ENCODE measurements at regions not wholly inside any gene's neighbourhood (a gene's known extent, or its start where the extent isn't known, plus 50 kb on each side); places are given as distances from the start of the nearest gene placed in this dataset.
A peak's percentile ranks its signal among the peaks of the same experiment; 100 is the strongest.

GRCh38 chr2:220641137-220641536 lies 931.0 kb downstream of the EPHA4 start:
- no peak for DNase-seq (ENCODE audit: low spot score)

DNA sequence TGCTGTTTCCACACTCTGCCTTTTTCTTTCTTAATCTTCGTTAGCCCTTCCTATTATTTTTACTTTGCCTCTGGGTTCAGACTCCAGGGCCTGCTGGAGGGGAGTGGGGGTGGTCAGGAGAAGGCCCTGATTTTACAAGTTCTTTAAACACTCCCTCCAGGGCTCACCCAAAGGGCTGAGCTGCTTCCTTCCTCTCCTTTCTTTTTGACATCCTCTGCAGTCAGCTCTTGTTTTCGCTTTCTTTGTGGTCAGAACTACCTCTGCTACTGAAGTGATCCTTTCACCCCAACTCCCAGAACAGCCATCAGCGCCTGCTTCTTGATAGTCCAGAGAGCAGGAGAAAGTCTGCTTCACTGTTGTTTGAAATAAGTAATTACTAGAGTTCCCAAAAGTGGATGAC lies 925.7 kb downstream of the EPHA4 start:
- DNase-seq (ENCODE audit: low spot score) = no peak

- peak; percentile 10 for DNase-seq (ENCODE audit: low spot score)
These were observed 923.5 kb downstream of the EPHA4 start for GRCh38 chr2:220648628-220649027.

DNA sequence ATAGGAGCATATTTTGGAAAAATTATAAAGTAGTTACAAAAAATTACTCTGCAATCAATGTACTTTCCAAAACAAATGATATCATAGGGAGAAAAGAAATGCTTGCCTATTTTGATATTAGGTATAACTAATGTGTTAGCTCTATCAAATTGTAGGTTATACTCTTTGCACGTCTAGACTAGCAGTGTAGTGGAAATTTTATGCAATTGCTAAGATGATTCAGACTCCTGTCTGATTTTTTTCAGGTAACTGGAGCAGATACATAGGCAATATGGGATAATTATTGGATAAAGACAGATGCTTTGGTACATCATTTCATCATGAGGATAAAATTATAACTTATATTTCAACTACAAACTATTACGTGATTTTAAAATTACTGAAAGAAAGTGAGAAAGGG lies 918.3 kb downstream of the EPHA4 start:
- DNase-seq (ENCODE audit: low spot score) = no peak

- no peak for DNase-seq (ENCODE audit: low spot score)
These were observed 917.8 kb downstream of the EPHA4 start for GRCh38 chr2:220654322-220654721.

GRCh38 chr2:220660277-220661145 lies 911.6 kb downstream of the EPHA4 start:
- DNase-seq (ENCODE audit: low spot score) = peak; percentile 7

DNA sequence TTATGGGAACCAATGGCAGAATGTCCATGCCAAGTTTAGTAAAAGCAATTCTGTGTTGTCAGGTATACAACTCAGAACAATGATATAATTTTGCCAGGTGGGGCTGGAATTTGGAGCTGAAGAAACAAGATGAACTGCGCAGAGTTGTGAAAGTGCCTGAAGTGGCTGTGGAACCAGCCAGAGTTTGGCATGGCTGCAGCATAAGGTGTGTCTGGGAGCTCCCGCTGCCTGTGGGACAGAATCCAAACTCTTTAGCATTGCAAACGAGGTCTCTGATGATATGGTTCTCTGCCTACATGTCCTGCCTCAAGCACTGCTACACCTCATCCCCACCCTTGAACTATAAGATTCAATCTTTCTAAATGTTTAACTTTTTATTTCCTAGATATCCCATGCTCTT lies 909.7 kb downstream of the EPHA4 start:
- no peak for DNase-seq (ENCODE audit: low spot score)

DNA sequence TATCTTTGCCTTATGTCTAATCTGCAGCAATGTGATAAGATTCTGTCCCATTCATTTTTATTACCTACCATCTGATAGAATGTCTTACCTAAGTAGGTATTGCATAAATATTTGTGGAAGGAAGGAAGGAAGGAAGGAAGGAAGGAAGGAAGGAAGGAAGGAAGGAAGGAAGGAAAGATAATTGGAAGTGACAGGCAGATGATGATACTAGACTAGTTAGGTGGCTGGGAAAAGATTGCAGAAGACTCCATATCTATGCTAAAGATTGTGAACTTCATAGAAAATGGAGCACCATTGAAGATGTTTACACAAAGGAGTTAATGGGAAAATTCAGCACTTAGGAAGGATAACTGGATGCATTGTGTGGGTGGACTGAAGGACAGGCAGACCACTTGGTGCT lies 909.0 kb downstream of the EPHA4 start:
- DNase-seq (ENCODE audit: low spot score) = no peak

- no peak for DNase-seq (ENCODE audit: low spot score)
These were observed 907.6 kb downstream of the EPHA4 start for GRCh38 chr2:220664272-220665107.

DNA sequence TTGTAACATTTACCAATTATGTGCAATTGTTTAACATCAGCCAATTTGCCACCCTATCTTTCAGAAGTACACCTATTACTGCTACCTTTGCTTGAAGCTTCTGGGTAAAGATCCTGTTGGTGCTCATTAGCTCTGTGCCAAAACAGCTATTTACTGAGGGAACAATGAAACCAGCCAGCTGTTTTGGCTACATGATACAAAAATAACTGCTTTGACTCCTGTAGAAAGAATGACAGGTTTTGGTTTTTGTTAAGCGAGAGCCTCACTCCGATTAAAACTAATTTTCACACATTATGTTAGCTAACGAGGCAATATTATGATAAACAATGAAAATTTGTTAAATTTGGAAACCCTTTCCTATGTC lies 907.0 kb downstream of the EPHA4 start:
- no peak for DNase-seq (ENCODE audit: low spot score)

- no peak for DNase-seq (ENCODE audit: low spot score)
These were observed 902.8 kb downstream of the EPHA4 start for GRCh38 chr2:220669324-220669723.

DNA sequence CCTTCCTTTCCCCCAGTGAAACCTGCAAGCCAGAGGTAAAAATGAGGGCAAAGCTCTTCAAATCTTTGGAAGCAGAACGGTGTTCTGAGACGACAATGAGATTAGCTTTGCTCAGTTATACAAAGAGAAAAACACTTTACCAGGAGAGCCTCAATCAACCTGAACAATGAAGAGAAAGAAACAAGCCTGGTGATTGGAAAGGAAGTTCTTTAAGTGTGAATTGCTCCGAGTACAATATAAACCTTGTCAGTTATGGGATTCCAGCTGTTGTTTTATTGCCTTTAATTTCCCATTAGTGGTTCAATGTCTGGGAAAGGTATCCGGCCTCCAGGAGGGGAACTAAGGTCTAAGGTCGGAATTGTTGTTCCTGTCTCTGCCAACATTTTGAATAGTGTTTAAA lies 901.6 kb downstream of the EPHA4 start:
- DNase-seq (ENCODE audit: low spot score) = no peak

DNA sequence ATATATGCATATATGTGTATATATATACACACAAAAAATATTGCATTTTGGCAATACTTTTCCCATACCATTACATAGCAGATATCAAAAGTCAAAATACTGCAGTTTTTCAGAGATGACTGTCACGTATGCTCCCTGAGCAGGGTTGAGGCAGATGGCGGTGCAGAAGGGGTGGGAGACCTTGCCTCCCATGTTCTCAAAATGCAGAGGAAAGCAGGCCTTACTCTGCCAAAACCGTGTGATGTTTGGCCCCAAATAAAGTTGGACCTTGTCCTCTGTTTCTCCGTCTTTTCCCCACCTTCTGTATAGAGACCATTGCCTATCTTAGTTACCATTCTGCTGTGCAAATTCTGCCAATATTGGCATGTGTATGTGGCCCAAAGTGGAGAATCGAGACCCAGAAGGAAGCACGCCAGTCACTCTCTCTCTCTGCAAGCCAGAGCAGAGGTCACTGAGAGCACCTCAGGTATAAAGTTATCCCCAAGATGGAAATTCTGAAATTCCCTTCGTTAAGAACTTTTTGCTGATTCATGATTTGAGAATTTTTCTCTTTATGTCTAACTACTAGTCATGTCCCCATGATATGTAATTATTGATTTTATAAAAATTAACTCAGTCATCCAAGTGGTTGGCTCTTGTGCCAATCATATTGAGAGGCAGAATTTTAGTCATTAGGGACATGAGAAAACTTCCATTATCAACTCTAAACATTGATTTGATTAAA lies 898.8 kb downstream of the EPHA4 start:
- DNase-seq (ENCODE audit: low spot score) = no peak

DNA sequence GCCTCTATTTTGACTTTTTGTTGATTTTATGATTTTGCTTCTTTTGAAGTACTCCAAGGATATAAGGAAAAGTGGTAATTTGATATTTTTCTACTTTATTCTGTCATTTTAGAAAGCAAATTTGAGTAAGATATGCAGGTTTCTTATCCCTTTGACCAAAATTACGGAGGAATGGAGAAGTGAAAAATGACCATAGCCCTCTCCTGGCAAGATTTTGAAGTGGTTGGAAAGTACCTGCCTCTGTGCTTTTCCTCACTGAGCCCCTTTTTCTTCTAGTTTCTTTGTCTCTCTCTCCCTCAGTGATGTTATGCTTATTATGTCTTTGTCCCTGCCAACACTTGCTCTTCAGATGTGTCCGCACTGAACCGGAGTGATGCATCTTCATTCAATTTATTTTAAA lies 898.1 kb downstream of the EPHA4 start:
- DNase-seq (ENCODE audit: low spot score) = no peak

DNA sequence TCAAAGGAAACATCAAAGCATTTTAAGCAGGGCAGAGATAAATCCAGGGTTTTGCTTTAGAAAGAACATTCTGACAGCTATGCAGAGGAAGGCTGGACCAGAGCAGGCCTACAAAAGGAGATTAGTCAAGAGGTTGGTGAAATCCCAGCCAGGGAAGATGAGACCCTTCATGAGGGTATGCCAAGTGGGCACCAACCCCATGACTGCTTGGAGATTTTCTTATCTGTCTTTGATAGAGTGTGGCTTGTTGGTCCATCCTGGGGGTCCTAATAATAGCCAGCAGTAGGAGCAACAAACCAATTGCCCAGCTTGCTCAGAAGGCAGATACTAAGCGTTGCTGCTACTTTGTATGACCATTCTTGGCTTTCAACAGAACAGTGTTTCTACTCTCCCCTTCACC lies 895.4 kb downstream of the EPHA4 start:
- DNase-seq (ENCODE audit: low spot score) = no peak

DNA sequence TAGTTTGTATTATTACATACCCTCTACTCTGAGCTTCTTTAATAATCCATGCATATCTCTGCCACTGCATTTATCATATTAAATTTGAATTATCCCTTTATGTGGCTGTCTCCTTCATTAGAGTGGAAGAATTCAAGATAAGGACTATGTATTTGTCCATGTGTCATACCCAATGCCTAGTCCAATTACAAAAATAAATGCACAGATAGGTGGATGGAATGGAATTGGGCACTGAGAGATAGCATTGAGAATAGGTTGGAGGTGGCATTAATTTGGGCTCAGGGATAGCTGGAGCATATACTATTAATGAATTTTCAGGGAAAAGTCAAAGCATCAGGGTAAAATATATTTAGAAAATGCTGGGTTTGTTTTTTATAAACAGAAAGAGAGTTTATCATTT lies 893.2 kb downstream of the EPHA4 start:
- DNase-seq (ENCODE audit: low spot score) = no peak

DNA sequence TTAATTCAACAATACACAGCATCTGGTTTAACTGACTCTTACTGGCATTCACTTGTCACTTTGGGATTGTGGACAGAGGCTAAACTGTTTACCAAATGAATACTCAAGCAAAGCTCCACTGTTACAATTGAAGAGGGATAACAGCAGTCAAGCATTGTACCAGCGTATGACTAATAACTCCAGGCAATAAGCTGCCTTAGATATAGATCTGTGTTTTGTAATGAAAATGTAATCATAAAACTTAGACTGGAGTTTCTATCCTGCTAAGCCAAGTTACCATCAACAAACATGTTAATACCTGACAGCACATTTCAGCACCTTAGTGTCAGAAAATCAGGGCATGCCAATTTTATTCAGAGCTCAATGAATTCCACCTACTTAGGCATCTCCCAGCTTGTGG lies 889.5 kb downstream of the EPHA4 start:
- no peak for DNase-seq (ENCODE audit: low spot score)

DNA sequence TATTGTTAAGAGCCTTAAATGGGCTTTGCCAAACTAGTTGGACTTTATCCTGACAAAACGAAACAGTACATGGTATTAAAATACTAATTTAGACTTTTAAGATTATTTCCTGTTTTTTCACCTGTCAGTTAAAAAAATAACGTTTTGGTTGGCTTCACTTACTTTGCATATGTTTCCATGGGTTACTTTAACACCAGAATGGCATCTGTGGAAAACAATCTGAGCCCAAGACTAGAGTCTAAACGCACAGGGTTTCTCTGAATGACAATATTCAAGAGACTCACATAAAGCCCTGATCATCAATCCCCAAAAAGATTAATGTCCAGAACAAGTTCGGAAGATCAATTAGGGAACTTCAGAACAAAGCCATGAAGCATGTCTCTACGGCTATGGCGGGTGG lies 888.0 kb downstream of the EPHA4 start:
- DNase-seq (ENCODE audit: low spot score) = no peak

DNA sequence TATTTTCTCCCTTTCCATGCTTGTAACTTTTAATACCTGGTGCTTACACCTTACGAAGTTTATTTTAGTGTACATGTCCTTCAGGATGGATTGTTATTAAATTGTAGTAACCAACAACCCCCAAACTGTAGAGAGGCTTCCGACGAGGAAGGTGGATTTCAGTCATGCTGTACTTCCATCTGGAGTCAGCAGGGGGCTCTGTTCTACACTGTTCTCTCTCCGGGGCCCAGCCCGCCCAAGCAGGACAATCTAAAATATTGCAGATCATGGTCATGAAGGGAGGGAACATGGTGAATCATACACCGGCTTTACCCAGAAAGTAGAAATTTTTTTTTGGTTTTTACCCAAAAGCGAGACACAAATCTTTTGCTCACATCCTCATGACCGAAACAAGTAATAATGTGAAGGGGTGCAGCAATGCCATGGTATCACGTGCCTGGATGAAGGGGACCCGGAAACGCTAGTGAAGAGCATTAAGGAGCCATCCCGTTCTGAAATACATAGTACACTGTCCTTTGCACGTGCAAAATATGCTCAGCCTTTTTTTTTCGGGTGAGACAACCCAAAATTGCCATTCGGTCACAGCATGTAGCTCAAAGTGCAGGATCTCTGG lies 884.8 kb downstream of the EPHA4 start:
- peak; percentile 62 for DNase-seq (ENCODE audit: low spot score)

DNA sequence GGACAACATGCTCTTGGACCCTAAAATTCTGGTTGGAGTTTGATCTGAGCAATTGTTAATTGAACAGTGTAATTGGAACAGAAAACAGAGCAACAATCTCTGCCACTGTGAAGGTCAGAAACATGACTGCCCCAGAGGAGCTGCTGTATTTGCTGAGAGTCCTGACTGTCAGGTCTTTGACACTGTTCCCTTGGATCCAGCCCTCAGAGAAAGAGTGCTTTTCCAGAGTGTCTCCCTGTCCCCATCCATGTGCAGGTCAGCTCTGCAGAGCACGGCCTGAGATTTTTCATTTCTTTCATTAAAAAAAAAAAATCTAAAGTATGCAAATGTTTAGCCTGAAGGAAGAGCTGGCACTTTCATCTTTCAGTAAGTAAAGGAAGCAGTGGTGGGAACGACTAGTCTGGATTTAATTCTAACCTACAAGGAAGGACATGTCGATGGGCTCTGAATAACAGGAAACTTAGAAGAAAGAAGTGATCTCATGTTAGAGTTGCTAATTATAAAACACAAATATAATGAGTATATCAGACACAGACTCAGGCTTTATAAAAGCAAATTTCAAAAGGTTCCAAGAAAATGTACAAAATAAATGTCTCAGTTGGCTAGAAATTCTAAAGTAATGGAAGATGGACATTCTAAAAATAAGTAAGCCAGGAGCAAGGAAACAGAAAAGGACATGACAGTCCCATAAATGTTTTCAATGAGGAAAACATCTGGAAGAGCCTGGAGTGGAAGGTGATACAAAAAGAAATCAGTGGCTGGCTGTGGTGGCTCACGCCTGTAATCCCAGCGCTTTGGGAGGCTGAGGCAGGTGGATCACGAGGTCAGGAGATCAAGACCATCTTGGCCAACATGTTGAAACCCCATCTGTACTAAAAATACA lies 876.5 kb downstream of the EPHA4 start:
- no peak for DNase-seq (ENCODE audit: low spot score)

DNA sequence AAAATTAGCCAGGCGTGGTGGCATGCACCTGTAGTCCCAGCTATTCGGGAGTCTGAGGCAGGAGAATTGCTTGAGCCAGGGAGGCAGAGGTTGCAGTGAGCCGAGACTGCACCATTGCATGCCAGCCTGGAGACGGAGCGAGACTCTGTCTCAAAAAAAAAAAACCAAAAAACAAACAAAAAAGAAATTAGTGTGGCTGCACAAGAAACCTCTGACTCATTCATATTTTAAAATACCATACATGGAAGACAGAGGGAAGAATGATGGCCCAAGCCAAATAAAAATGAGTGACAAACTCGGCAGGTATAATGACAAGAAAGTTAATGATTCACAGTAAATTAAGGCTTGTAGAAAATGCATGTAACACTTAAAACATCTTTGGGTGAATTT lies 875.8 kb downstream of the EPHA4 start:
- DNase-seq (ENCODE audit: low spot score) = peak; percentile 39

Data from kidney tubule cell (primary cell).